Umbilical cord (tissue), 1 donor: ENCODE measurements at regions not wholly inside any gene's neighbourhood (a gene's known extent, or its start where the extent isn't known, plus 50 kb on each side); places are given as distances from the start of the nearest gene placed in this dataset.
A peak's percentile ranks its signal among the peaks of the same experiment; 100 is the strongest.

Source experiments
- DNase-seq: peaks from one replicate; pipeline ENCODE4 v3.0.0-alpha.2; 2015; ENCODE audit warnings: low spot score

DNA sequence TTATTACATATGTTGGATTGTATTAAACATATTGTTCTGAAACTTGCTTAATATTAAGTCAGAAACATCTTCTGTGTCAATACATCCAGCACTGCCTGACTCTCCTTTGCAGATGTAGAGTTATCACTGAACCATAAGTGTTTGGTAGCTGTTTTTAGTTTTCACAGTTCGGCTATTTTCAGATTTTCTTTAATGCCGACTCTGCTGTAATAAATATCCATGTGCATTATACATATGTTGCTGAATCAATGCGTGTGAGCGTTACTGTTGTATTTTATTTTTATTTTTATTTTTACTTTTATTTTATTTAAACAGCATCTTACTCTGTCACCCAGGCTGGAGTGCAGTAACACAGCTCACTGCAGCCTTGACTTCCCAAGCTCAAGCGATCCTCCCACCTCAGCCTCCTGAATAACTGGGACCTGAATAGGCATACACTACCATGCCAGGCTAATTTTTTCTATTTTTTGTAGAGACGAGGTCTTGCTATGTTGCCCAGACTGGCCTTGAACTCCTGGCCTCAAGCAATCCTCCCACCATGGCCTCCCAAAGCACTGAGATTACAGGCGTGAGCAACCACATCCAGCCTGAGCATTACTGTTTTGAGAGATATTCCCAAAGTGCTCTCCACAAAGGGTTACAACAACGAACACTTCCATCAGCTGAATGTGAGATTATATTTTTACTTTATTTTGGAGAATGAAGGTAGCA is 50.7 kb upstream of the NOCT start:
- no peak for DNase-seq

DNA sequence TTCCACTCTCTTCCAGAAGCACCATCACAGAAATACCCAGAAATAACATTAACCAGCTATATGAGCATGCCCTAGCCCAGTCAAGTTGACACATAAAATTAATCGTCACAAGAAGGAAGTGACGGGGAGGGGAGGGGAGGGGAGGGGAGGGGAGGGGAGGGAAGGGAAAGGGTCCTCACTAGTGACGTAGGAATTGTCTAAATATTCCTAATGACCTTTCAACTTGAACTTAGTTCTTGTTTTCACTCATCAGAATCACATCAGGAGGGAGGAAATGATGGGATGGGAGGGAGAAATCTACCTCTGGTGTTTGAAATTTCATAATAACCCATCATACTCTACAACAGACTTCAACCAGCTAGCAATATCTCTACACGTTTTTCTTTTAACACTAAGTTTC is 52.2 kb upstream of the NOCT start:
- no peak for DNase-seq

DNA sequence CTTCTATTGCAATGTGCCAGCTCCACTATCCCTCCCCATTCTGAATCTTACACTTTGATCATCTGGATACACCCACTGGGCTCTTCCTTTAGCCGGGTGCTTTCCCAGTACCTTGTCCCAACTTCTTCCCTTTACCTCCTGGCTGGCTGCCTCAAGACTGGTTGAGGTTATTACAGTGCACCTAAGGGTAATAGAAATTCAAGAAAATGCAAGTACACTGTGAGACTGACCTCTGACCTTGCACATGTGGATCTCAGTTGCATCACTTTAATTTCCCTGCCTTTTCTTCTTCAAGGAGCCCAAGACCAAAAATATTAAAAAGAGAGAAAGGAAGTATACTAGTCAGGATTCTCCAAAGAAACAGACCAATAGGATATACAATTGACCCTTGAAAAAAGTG is 53.9 kb upstream of the NOCT start:
- DNase-seq, result no peak

DNA sequence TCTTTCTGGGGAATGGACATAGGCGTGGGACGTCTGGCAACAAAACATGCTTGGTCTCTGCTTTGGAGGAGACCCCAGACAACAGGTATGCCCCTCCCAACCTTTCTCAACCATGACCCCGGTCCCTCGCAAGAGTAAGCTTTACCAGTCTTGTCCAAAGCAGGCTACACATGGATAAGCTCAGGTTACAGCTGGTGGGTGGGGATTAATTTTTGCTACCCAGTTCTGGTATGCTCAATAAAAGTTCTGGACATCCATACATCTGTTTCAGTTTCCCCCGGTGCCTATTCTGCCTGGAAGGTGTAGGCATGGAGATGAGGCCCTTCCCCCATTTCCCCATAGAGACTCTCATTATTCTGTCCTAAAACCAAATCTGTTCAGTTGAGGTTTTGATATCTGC is 54.5 kb upstream of the NOCT start:
- no peak for DNase-seq

DNA sequence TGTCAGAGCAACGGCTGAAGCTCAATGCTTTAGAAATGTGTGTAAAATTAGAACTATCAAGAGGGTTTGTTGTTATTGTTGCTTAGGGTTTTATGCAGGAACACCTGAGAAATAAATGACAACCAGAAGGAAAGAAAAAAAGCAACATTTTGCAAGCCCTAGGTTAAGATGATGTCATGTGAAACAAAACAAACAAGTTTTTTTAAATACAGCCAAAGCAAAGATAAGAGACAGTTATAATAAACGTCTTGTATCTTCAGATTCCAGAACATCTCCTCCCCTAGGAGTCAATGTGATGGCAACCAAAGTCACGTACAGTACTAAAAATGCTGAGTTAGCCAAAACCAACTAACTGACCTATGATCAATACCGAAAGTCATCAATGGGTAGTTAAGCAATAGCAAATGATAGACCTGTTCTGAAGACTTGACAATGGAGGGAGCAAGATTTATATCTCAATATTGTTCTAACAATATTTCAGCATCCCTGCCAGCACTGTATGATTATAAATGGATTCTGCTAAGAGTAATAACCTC is 55.3 kb upstream of the NOCT start:
- DNase-seq, result no peak

DNA sequence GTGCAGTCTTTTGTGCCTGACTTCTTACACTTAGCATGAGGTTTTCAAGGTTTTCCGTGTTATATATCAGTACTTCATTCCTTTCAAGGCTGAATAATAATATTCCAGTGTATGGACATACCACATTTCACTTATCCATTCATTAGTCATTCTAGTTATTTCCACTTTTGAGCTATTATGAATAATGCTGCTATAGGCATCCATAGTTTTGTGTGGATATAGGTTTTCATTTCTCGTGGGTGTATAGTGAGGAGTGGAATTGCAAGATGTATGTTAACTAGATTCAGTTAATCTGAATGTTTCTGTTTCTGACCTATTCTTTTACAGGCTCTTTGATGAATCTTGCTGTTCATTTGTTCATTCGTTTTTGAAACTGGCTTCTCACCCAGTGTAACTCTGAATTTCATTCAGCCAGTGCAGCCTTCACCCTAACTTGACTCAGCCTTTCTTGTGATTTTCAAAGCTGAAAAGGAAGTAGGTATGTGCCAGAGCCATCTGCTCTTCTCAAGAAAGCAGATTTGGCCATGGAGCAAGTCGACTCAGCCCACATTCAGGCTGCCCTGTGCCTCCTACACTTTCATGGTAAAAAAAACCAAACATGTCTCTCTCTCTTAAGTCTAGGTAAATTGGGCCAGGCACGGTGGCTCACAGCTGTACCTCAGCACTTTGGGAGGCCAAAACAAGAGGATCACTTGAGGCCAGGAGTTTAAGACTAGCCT is 56.3 kb upstream of the NOCT start:
- no peak for DNase-seq

DNA sequence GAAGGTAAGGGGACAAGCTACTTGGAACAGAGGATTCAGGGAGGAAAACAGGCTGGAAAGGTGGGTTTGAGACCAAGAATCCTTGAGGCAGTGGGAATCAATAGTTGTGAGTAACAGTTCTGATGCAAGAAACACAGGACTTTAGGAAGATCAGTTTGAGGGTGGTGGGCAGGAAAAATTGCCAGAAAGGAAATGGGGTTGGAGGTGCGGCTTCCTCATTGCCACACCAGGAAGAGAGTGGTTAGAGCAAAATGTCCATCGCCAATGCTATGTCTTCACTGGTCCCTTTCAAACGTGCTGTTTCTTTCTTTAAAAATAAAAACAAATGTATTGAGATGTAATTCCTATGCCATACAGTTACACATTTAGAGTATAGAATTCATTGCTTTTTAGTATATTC is 57.1 kb upstream of the NOCT start:
- no peak for DNase-seq

DNA sequence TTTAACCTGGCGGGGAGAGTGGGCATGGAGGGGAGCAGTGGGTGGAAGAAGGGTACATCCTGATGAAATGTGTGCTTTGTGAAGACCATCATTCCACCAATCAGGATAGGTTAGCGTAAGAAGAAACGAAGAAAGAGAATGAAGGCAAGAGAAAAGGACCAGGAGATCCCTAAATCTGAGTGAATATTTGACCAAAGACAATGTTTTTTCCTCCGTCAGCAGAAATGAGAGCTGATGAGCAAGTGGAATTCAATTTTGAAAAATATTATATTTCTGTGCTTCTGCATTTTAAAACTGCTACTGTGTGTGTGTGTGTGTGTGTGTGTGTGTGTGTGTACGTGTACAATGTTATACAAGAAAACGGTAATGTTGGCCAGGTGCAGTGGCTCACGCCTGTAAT is 58.3 kb upstream of the NOCT start:
- no peak for DNase-seq

DNA sequence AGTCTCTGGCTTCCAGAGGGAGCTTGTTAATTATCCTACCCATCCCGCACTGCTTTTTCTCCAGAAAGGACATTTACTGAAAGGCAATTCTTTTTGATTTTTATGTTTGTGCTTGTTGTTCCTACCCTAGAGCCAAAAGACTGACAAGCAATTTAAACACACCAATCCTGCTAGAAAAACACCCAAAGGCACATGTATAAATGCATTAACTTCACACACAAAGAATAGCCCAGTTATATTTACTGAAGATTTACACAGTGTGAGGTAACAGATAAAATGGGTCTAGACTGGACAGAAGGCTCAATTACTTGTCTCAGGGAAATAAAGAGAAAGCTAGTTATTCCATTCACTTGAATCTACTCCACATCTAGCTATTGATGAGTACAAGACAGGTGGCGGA is 61.2 kb upstream of the NOCT start:
- DNase-seq, result no peak

DNA sequence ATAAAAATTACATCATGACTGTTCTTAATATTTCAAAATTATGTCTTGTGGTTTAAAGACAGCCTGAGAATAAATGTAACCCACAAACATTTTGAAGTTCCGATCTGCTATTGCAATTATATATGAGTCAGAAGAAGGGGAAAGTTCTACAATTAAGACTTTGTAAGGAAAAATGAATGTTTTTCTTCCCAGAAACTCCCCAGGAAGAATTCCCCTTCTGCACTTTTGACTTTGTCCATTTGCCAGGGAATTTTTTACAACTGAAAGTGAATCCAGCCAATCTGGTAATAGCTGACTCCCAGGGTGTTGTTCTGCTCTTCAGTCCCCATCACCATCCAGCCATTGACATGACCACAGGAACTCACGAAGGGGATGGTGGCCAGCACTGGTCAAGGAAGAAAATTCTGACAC is 61.6 kb upstream of the NOCT start:
- peak; percentile 28 for DNase-seq

DNA sequence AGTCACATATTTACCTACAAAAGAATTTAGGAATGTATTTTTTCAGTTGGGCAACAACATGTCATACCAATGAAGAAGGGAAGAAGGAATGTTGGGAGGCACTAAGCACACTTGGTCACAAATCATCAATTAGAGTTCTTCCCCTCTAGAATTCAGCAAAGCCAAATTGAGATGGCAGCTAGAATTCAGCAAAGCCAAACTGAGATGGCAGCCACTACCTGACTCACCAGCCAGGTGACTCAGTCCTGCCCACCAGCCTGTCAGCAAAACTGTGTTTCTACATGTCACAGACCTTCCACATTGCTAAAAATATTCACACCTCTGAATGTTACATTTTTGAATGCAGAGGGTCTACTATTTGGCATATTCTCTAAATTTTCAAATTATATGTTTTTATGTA is 63.2 kb upstream of the NOCT start:
- no peak for DNase-seq

DNA sequence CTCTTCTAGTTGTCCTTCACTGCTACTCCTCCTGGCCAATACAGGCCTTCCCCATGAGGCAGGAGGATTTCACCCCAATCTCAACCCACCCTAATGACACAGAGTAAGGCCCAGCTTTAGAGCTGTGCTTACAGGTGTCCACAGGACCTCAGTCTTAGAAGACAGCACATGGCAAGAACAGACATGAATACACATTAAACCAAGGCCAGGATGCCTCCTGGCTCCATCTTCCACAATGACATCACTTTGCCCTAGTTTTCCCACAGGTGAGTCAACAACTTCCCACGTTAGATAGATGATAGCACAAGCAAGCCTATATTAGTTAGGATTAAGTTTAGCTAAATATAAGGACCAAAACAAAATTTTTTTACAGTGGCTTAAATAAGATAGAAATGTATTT is 63.8 kb upstream of the NOCT start:
- no peak for DNase-seq

DNA sequence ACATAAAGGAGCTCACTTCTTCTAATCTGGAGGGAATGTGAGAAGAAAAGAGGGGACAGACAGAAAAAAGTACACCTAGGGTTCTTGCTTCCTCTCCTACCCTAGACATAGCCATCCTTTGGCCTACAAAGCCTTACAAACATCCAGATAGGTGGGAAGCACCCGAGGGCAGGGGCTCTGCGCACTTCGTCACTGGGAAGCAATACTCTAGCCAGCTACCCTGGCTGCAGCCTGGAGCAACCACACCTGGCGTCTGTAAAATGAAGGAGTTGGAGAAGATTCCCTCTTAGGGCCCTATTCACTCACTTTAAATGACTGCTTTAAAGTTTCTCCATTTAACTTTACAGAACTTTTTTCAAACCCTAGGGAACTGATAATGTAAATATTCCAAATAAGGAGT is 65.7 kb upstream of the NOCT start:
- DNase-seq, result no peak

DNA sequence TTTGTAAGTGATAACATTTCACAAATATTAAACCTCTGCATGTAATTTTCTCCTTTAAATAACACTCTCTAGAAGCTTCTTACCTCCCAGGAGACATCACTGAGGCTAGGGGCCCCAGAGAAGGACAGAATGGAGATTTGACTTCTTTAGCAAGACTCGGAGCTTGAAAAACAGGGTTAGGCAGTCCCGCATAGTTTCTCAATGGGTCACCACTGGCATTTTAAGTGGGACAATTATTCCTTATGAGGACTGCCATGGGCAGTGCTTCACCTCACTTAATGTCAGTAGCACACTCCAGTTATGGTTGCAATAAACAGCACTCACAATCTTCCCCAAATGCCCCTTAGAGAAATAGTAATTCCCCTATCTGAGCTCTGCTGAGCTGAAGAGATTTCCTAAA is 66.7 kb upstream of the NOCT start:
- DNase-seq, result no peak

DNA sequence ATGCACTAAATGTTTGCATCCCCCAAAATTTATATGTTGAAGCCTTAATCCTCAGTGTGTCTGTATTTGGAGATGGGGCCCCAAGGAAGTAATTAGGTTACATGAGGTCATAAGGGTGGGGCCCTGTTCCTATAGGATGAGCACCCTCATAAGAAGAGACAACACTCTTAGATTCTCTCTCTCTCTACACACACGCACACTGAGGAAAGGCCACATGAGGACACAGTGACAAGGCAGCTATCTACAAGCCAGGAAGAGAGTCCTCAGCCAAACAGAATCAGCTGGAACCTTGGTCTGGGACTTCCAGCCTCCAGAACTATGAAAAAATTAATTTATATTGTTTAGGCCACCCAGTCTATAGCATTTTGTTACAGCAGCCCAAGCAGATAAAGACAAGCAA is 69.3 kb upstream of the NOCT start:
- DNase-seq, result no peak

DNA sequence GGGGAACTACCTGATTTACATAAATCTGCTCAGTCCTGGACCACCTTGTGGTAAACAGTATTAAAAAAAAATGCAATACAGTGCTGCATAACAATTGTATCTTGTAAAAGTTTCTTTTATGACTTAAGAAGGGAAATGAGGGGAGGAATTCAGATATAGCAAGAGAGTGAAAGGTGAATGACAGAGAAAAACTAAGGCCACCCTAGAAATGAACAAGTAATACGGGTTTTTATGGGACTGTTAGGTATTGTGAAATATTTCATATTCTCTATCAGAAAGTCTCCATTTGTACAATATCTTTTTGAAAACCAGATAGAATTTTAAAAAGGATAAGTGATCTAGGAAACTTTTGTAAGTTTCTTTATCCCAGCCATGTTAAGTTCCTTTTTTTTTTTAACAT is 69.7 kb upstream of the NOCT start:
- DNase-seq, result no peak

DNA sequence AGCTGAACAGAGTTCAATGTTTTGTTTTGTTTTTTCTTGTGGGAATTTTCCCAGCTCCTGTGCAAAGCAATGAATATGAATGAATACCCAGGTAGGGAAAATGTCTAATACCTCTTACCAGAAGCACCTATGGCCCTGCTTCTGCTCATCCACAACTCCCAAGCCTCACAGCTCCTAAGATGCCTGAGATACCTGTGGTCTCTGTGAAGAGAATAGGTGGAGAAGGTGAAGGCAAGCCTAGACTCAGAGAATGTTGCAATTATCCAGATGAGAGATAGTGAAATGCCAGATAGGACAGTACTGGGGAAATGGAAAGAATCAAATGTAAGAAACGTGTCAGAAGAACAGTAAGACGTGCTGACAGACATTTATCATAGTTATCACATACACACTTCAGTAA is 70.2 kb upstream of the NOCT start:
- DNase-seq, result peak; percentile 49

DNA sequence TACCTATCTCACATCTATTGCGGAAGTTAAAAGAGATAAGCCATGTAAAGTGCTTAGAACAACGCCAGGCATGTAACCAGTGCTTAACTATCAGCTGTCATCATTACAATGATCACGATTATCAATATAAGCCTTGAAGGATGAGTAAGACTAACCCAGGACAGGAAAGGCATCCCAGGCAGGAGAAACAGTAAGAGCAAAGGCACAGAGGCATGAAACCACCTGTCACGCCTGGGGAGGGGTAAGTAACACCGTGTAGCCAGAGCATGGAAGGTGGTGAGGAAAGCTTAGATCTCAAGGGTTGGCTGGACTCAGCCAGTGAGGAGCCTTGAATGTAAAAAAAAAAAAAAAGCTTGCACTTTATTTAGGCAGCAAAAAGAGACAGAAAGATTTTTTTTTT is 71.7 kb upstream of the NOCT start:
- DNase-seq, result no peak

DNA sequence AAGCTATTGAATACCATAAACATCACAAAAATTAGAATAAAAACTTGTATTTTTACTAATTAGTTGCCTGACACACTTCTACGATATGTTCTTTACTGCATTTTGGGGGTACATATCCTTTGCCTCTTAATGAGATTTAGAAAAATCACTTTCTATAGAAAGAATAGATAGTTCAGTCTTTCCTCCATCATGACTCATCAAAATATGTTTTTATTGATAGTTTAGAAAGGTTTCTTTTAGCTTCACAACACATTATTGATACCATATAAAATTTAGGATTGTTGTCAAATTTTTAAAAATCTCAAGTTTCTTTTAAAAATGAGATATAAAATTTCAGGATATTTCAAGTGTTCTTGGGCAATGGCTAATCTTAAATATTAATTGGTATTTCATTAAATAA is 74.5 kb upstream of the NOCT start:
- DNase-seq, result no peak

DNA sequence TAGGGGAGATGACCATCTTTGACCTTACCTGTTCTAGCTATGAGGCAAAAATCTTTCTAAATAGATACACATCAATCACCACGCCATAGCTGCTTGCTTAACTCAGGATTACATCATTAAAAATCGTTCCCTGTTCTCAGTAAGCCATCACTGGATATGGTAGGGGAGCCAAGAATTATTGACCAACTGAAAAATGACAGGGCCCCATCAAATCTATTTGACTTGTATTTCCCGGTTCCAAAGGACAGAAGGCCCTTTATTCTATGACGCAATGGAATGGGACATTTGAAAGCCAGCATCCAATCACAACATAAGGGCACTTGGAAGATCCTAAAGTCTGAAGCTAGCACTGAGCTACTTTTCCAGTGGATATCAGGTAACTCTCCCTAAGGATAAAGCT is 75.6 kb upstream of the NOCT start:
- no peak for DNase-seq

DNA sequence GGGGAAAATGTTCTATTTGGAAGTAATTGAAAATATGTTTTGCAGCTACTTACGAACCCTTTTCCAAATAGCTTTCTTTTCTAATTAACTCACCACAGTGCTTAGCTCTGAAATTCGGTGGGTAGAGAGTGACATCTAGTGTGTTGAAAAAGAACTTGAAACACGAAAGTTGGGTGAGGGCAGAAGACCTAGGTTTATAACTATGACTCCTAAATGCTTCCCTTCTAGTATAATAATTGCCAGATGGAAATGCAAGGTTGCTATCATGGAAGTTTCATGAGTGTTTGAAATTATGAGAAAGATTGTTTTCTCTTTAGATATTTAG is 77.3 kb upstream of the NOCT start:
- DNase-seq, result peak; percentile 52

DNA sequence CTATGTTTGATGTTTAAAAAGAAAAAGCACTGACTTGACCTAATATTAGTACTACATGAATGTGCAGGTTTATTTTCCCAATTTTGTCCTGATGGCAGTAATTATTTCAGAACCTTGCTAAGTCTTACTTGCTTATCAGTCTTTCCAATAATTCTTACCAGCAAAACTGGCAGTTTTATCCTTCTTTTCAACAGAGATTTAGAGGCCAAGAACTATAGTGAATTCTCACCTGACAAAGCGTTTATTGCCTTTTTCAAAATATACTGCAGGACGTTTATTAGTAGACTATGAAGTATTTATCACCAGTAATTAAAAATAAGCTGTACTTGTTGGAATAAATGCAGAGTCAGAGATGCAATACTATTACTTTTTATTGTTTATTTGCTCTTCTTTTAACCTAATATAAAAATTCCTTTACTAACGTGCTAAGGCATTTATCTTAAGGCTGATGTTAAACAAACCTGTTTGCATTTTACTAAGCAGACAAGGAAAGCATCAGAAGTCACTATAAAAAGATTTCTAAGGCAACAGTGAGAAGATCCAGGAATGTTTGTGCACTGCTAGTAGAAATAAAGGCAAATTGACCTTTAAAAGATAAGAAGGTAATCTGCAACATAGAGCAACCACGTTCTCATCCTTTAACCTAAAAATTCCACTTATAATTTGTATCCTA is 80.3 kb upstream of the NOCT start:
- DNase-seq, result no peak

DNA sequence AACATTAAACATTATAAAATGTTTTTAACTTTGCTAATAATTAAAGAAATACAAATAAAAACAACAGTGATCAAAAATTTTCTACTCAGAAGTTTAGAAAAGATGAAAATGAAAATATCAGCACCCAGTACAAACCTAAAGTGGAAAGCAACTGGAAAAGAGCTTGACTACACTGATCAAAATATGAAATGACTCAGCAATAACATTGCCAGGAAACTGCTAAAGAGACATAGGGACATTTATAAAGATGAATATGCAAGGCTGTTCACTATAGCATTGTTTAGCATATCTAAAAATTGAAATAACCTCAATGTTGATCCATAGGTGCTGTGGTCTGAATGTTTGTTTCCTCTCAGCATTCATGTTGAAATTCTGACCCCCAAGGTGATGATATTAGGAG is 88.5 kb upstream of the NOCT start:
- no peak for DNase-seq
